ENCODE measurements at regions not wholly inside any gene's neighbourhood (a gene's known extent, or its start where the extent isn't known, plus 50 kb on each side); places are given as distances from the start of the nearest gene placed in this dataset.

- no peak for TF ChIP-seq CTCF (IDR thresholded peaks at IDR 0.05; ENCODE audit: insufficient read depth, low read length, poor library complexity, severe bottlenecking)
- no peak for TF ChIP-seq EZH2phosphoT487 (conservative IDR thresholded peaks at IDR 0.05; ENCODE audit: low read length)
Measured at GRCh38 chr10:10829576-10829975, 188.1 kb upstream of the CELF2 start.
